Choroid plexus epithelial cell (primary cell): ENCODE measurements at regions not wholly inside any gene's neighbourhood (a gene's known extent, or its start where the extent isn't known, plus 50 kb on each side); places are given as distances from the start of the nearest gene placed in this dataset.

Source experiments
- DNase-seq: peaks from one replicate; pipeline ENCODE4 v3.0.0-alpha.2; 2010; ENCODE audit warnings: low read depth
- H3K4me3 ChIP-seq: 2 replicates; pipeline ENCODE4 v1.5.1; 2011; ENCODE audit warnings: low read depth, mild to moderate bottlenecking, control low read depth, low read length, moderate library complexity
- CTCF ChIP-seq: conservative IDR thresholded peaks from 2 replicates; pipeline ENCODE4 v1.5.1; 2011; ENCODE audit warnings: low read depth, mild to moderate bottlenecking, control low read depth, inconsistent platforms, low read length, moderate library complexity

GRCh38 chr15:100721758-100722550, 119.6 kb downstream of the ASB7 start:
- DNase-seq = peak; percentile 99
- TF ChIP-seq CTCF = no peak
- H3K4me3 ChIP-seq = no peak overlapping the region

GRCh38 chr15:100722551-100723314, 120.3 kb downstream of the ASB7 start:
- TF ChIP-seq CTCF = no peak
- DNase-seq = no peak
- no peak overlapping the region for H3K4me3 ChIP-seq

GRCh38 chr15:100723315-100723801, 121.0 kb downstream of the ASB7 start:
- no peak for TF ChIP-seq CTCF
- no peak for DNase-seq
- H3K4me3 ChIP-seq = no peak overlapping the region

GRCh38 chr15:100725121-100726069, 123.0 kb downstream of the ASB7 start:
- no peak overlapping the region for H3K4me3 ChIP-seq
- no peak for TF ChIP-seq CTCF
- DNase-seq = peak; percentile 44

GRCh38 chr15:100726070-100726420, 123.7 kb downstream of the ASB7 start:
- H3K4me3 ChIP-seq = no peak overlapping the region
- TF ChIP-seq CTCF = no peak
- no peak for DNase-seq

- TF ChIP-seq CTCF = no peak
- no peak for DNase-seq
- no peak overlapping the region for H3K4me3 ChIP-seq
Observed at GRCh38 chr15:100726421-100727190, 124.2 kb downstream of the ASB7 start.
